Activated T-cell treated with anti-CD3 and anti-CD28 coated beads for 4 hours (primary cell): ENCODE measurements at regions not wholly inside any gene's neighbourhood (a gene's known extent, or its start where the extent isn't known, plus 50 kb on each side); places are given as distances from the start of the nearest gene placed in this dataset.

Experiments used
- DNase-seq: peaks from one replicate; pipeline ENCODE4 v3.0.0-alpha.2; 2020

- DNase-seq: no peak
These were observed 489.1 kb upstream of the CELF2 start for GRCh38 chr10:10528563-10528910.

DNA sequence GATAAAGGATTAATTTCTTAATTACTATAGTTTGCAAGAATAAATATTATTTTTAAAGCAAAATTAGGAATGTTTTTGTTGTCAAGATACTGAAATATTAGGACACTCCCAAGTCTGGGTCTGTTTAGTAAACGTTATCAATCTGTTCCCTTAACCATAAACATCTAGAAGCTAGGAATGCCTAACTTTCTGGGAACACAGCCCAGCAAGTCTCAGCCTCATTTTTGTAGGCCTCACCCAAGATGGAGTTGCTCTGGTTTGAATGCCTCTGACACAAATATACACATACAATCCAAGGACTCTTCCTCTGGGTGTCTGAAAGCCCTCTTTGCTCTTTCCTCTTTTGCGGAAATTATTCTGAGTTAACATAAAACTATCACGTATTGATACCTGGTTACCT lies 487.4 kb upstream of the CELF2 start:
- DNase-seq: no peak

DNA sequence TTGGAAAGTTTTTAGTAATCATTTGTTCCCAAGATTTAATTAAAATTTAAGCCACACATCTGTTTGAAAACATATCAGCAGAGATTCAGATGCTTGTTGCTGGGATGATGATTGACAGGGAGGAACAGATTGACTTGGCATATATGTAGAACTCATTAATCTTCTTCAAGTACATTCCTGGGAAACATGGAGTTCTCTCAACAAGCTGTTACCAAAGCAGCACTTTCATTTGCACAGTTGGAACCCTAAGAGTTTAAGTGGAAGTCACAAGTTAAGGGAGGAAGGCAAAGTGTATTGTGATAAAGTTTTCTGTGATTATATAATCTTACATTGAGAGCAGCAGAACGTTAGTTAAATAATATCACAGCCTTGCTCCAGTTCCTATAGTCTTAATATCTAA lies 485.4 kb upstream of the CELF2 start:
- DNase-seq: no peak

GRCh38 chr10:10532826-10533225 lies 484.8 kb upstream of the CELF2 start:
- no peak for DNase-seq

DNA sequence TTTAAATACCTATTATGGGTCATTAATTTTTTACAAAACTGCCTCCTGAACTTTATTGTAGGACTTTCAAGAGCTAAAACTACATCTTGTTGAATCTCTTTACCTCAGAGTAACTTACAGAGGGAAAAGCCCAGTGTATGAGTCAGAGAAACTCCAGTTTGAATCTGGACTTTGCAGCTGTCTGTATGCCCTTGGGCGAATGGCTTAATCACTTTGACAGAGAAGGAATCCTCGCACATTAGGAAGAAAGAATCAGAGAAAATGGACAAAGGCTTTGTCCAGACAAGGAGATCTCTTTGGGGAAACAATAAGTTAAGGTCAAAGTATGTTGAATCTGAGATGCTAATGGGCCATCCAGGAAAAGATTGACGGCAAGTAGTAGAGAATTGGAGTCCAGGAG lies 484.2 kb upstream of the CELF2 start:
- DNase-seq: no peak

DNA sequence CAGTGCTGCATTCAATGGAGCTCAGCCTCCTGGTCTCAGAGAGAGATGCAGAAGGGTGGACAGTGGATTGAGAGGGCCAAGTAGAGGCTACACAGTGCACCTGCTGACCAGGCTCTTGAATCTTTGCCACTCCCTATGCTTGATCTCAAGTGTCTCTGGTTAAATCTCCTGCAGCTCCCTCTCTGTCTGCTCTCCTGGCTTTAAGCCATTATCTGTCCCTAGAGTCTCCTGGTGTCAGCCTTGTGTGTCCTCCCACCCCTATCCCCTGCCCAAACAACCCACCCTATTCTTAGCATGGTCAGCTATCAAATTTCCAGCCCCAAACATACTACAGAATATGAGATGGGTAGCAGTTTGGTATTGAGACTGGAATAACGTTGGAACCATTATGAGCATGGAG lies 479.3 kb upstream of the CELF2 start:
- no peak for DNase-seq

DNA sequence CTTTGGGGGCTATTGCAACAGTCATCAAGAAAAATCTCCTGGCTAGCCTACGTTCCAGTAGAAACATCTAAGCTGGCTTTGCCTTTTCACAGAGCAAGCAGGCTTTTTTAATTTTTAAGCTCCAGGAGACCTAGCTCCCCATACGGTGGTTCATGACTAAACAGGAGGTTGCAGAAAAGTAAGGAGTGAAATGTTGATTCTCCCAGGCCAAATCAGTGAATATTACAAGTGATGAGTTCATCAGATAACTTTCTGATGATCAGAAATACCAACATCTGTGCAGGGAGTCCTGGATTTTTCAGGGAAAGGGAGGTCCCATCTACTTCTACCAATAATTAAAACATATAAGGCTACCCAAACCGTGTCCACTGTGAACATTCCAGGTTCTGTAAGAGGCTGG lies 477.3 kb upstream of the CELF2 start:
- DNase-seq: no peak

GRCh38 chr10:10542477-10542876 lies 475.2 kb upstream of the CELF2 start:
- no peak for DNase-seq

DNA sequence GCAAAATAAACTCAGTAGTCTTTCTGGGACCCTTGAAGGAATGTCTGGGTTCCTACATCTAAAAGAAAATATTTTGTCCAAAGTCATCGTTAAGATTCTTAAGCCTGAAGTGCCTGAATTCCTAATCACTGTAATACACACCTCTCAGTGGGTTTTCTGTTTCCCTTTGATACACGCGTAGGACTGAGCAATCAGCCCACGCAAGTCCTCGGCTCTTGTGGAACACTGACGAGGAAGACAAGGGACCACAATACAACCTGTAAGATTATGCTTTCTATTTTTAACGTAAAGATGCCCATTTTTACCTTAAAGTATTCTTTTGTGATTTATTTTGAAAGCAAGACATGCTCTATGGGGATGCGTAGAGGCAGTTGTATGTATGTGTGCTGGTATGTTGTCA lies 472.8 kb upstream of the CELF2 start:
- DNase-seq: no peak

- DNase-seq: no peak
These were observed 471.9 kb upstream of the CELF2 start for GRCh38 chr10:10545771-10546170.

- no peak for DNase-seq
These were observed 465.9 kb upstream of the CELF2 start for GRCh38 chr10:10551596-10552301.

- DNase-seq: no peak
These were observed 464.7 kb upstream of the CELF2 start for GRCh38 chr10:10552948-10553347.

DNA sequence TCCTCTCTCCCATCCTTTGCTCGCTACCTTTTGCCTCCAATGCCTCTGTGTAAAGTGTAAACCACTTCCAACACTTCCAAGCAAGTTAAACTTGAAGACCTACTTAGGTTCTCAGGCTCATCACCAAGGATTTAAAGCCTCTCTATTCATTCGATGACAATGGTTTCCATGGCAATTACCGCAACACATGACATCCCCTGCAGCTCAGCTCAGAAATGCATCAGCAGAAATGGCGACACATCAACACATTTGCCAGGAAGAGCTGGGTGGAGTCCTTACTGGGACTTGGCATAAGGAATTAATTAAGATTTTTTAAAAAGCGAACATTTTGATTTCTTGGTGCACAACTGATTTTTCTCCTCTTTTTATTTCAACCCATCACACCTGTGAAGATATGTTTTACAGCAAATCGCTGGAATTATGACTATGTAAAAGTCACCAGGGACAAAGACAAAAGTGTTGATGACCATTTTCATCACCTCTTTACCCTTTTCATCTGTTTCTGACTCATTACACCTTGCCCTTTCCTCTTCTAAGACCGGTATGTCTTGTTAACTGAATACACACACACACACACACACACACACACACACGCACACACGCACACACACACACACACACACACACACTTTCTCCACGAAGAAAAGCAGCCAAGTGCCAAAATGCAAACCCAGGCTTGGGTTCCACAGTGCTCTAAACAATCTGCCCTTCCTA lies 453.4 kb upstream of the CELF2 start:
- no peak for DNase-seq

- DNase-seq: no peak
These were observed 440.7 kb upstream of the CELF2 start for GRCh38 chr10:10576937-10577336.

GRCh38 chr10:10579709-10580108 lies 438.0 kb upstream of the CELF2 start:
- no peak for DNase-seq

DNA sequence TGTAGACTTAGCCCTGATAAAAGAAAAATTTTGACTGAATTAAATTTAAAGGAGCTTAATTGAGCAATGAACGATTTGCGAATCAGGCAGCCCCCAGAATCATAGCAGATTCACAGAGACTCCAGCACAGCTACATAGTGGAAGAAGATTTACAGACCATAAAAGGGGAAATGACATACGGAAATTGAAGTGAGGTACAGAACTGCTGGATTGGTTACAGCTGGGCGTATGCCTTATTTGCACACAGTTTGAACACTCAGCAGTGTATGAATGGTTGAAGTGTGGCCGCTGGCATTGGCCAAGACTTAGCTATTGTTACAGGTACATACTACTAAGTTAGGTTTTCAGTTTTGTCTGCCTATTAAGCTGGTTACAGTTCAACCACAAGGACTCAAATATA lies 433.5 kb upstream of the CELF2 start:
- DNase-seq: no peak

DNA sequence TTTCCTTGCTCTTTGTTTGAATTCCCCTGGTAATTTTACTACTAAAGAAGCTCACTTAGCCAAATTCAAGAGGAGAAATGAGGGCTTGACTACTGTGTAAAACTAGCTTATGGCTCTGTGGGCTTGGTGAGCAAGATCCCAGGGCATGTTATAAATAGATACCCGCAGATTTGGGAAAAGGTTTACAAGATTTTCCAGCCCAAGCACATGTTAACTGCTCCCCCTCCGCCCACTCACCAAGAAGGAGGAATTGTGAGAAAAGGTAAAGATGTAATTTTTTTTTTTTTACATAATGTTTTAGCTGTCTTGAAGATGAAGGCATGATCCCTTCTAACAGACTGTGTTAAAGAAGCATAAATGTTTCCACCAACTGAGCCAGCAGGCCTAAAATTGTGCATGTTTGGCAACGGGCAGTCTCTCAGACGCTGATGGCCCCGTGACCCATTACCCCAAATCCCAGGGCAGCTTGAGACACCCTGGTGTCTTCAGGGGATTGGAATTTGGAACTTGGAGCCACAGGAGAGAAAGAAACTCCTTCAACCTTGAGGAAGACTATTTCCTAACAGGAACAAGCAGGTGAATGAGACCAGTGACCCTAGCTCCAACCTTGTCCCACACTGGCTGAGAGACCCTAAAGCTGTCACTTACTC lies 429.8 kb upstream of the CELF2 start:
- DNase-seq: no peak

GRCh38 chr10:10589540-10590303 lies 427.9 kb upstream of the CELF2 start:
- no peak for DNase-seq

GRCh38 chr10:10591715-10592341 lies 425.8 kb upstream of the CELF2 start:
- DNase-seq: no peak

GRCh38 chr10:10596256-10596655 lies 421.4 kb upstream of the CELF2 start:
- no peak for DNase-seq

GRCh38 chr10:10598297-10598696 lies 419.4 kb upstream of the CELF2 start:
- no peak for DNase-seq

DNA sequence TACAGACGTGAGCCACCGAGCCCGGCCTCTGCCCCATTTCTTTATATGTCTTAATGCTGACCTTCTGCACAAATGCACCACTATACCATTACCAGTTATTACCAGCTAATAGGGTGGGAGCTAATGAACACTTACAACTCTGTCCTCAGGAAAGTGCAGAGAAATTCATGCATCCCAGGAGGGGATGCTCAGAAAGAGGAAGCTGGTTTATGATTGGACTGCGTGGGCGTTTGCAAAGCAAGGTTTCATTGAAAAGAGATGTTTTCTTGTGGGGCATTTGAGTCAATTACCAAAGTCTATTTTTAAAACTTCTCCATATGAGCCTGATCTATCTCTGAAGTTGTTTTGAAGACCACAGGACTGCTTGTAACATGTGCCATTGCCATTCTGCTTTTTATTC lies 417.7 kb upstream of the CELF2 start:
- no peak for DNase-seq

DNA sequence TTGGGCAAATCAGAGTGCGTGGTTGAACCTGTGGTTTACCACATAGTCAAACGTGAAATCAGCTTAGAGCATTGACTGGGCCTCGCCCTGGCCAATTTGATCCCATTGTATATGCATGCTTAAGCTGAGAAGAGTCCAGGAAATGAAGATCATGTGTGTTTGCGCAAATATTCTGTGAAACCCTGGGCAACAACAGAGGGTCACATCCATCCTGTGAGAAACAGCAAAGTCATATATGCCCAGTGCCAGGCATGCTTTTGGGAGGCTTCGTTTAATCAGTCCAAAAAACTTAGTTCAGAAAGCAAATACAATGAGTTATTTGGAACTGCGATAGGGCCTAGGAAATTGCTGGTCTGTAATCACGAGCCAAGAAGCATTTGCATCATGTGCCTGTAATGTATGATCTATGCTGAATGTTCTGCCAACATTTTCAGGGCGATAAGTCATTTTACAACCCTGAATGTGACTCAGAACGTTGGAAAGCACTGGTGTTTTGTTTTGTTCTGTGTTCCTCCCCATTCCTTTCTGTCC lies 412.1 kb upstream of the CELF2 start:
- DNase-seq: no peak
